C4-2B (cell line): ENCODE measurements at regions not wholly inside any gene's neighbourhood (a gene's known extent, or its start where the extent isn't known, plus 50 kb on each side); places are given as distances from the start of the nearest gene placed in this dataset.

Source experiments
- ZFX ChIP-seq: fragments of 450-650 bp; IDR thresholded peaks from 2 replicates; pipeline ENCODE4 v1.6.1; 2017
- TF ChIP-seq, protein P1 (sequence below): fragments of 450-650 bp; conservative IDR thresholded peaks from 2 replicates; pipeline ENCODE4 v1.5.1; 2017; ENCODE audit warnings: mild to moderate bottlenecking

GRCh38 chr22:47337161-47337621 is 574.7 kb downstream of the TBC1D22A start:
- TF ChIP-seq, protein P1, sequence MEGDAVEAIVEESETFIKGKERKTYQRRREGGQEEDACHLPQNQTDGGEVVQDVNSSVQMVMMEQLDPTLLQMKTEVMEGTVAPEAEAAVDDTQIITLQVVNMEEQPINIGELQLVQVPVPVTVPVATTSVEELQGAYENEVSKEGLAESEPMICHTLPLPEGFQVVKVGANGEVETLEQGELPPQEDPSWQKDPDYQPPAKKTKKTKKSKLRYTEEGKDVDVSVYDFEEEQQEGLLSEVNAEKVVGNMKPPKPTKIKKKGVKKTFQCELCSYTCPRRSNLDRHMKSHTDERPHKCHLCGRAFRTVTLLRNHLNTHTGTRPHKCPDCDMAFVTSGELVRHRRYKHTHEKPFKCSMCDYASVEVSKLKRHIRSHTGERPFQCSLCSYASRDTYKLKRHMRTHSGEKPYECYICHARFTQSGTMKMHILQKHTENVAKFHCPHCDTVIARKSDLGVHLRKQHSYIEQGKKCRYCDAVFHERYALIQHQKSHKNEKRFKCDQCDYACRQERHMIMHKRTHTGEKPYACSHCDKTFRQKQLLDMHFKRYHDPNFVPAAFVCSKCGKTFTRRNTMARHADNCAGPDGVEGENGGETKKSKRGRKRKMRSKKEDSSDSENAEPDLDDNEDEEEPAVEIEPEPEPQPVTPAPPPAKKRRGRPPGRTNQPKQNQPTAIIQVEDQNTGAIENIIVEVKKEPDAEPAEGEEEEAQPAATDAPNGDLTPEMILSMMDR: no peak
- no peak for TF ChIP-seq ZFX
